ENCODE measurements at regions not wholly inside any gene's neighbourhood (a gene's known extent, or its start where the extent isn't known, plus 50 kb on each side); places are given as distances from the start of the nearest gene placed in this dataset.

DNA sequence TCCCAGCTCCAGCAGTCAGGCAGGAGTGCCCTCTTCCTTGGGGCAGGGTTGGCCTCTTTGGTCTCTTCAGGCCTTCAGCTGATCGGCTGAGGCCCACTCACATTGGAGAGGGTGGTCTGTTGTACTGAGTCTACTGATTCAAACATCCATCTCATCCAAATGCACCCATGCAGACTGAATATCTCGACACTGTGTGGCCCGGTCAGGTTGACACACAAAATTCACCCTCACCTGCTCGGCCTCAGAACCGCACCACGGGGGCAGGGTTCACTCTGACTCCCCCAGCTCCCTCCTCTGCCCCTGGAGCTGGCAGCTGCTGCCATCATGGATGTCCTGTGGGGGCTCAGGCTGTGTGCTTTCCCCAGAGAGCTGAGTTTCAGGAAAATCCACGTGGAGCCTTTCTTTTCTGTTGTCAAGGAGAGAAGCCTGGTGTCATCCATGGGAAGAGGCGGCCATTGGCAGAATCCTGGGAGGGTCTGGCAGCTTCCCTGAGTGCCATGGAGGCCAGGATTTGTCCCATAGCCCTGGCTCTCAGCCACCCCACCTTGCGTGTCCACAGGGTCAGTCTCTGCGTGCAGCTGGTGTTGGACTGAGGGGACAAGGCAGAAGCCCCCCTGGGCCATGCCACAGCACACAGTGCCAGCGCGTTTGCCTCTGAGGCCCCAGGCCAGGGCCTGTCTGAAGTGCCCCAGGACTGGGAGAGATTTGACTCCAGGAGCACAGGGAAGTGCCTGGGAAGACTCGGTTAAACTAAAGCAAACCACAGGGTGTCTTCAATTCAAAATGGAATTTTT is 114.1 kb downstream of the ERMARD start:
- Histone ChIP-seq H3K9ac (ENCODE audit: low read depth in 2 of 2, low read length in 2 of 2) (no peak overlapping the region), H3K4me3 (no peak overlapping the region), H3K9me3 (no peaks in the 10 kb centered on the region), H3K27me3 (no peaks in the 10 kb centered on the region), H3K27ac (no peak overlapping the region), H3K36me3 (no peaks in the 10 kb centered on the region), H3K4me1 (no peaks in the 10 kb centered on the region)
- TF ChIP-seq CTCF (IDR thresholded peaks at IDR 0.05): no peak
- no peak for DNase-seq
- intact Hi-C loops (cut with DNase I): no loop called here

- Histone ChIP-seq H3K4me1 (no peaks in the 10 kb centered on the region), H3K9me3 (no peaks in the 10 kb centered on the region), H3K4me3 (no peak overlapping the region), H3K9ac (ENCODE audit: low read depth in 2 of 2, low read length in 2 of 2) (no peak overlapping the region), H3K36me3 (no peaks in the 10 kb centered on the region), H3K27me3 (no peaks in the 10 kb centered on the region), H3K27ac (no peak overlapping the region)
- DNase-seq: peak; percentile 53
- no peak for TF ChIP-seq CTCF (IDR thresholded peaks at IDR 0.05)
- intact Hi-C loops (cut with DNase I): no loop called here
Observed at GRCh38 chr6:169864148-169865020, 113.0 kb downstream of the ERMARD start.

DNA sequence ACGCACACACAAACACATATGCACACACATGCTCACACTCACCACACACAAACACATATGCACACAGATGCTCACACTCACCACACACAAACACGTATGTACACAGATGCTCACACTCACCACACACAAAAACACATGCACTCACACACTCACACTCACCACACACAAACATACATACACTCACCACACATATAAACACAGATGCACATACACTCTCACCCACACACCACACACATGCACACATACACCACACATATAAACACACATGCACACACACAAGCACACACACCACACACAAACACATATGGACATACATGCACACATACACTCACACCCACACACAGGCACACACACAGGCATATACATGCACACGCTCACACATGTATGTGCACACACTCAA is 112.3 kb downstream of the ERMARD start:
- intact Hi-C loops (cut with DNase I): no loop called here
- H3K27ac ChIP-seq: no peak overlapping the region
- no peak for TF ChIP-seq CTCF (IDR thresholded peaks at IDR 0.05)
- H3K4me3 ChIP-seq: no peak overlapping the region
- H3K27me3 ChIP-seq: no peaks in the 10 kb centered on the region
- H3K9ac ChIP-seq (ENCODE audit: low read depth in 2 of 2, low read length in 2 of 2): no peak overlapping the region
- no peaks in the 10 kb centered on the region for H3K9me3 ChIP-seq
- no peak for DNase-seq
- no peaks in the 10 kb centered on the region for H3K36me3 ChIP-seq
- no peaks in the 10 kb centered on the region for H3K4me1 ChIP-seq

GRCh38 chr6:169862892-169863525 is 111.6 kb downstream of the ERMARD start:
- Histone ChIP-seq H3K9me3 (no peaks in the 10 kb centered on the region), H3K27ac (no peak overlapping the region), H3K9ac (ENCODE audit: low read depth in 2 of 2, low read length in 2 of 2) (no peak overlapping the region), H3K27me3 (no peaks in the 10 kb centered on the region), H3K4me3 (no peak overlapping the region), H3K36me3 (no peaks in the 10 kb centered on the region), H3K4me1 (no peaks in the 10 kb centered on the region)
- intact Hi-C loops (cut with DNase I): no loop called here
- DNase-seq: peak; percentile 10
- no peak for TF ChIP-seq CTCF (IDR thresholded peaks at IDR 0.05)

DNA sequence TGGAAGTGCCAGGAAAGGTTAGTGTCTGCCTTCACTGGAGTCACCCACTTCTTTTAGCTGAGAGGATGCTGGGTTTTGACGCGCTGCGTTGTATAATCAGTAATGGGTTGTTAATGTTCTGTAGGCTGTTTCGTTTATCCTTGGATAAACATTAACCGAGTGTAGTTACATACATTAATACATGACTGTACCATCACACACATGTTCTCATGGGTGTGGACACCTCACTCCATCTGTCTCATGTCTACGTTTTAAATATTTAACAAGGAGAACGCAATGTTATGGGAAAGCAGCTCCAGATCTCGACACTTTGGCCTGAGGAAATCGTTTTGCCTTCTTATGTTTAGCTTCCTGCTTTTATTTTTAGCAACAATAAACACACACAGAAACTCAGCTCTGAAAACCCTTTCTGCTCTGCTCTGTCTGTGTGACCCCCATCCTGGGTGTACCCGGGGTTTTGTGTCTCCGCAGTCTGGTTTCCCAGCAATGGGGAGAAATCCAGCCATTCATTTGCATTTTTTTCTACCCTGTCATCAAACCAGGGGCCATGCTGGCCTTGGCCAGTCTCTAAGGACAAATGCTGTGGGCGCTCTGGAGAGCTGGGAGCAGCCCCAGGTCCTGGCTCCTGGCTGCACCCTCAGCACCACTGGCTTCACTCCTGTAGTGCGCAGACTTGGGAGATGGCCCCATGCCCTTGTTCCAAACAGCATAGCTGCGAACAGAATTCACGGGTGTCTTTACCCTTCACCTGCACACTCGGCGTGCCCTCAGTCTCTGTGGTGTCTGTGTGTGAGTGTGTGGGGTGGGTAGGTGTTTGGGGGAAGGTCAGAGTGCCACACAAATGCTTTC is 110.8 kb downstream of the ERMARD start:
- no peak overlapping the region for H3K9ac ChIP-seq (ENCODE audit: low read depth in 2 of 2, low read length in 2 of 2)
- H3K27me3 ChIP-seq: no peaks in the 10 kb centered on the region
- H3K4me1 ChIP-seq: no peaks in the 10 kb centered on the region
- peak overlapping the region; percentile 13 for H3K27ac ChIP-seq
- no peak for TF ChIP-seq CTCF (IDR thresholded peaks at IDR 0.05)
- peak; percentile 13 for DNase-seq
- H3K36me3 ChIP-seq: no peaks in the 10 kb centered on the region
- H3K4me3 ChIP-seq: no peak overlapping the region
- intact Hi-C loops (cut with DNase I): no loop called here
- no peaks in the 10 kb centered on the region for H3K9me3 ChIP-seq

All from colonic mucosa (tissue), 4 donors.